ENCODE measurements at regions not wholly inside any gene's neighbourhood (a gene's known extent, or its start where the extent isn't known, plus 50 kb on each side); places are given as distances from the start of the nearest gene placed in this dataset.
"Not testable (repeated sequence)": the region's sequence is repeated elsewhere in the genome, so short reads cannot be mapped to it uniquely, and the experiment has no call there.

DNA sequence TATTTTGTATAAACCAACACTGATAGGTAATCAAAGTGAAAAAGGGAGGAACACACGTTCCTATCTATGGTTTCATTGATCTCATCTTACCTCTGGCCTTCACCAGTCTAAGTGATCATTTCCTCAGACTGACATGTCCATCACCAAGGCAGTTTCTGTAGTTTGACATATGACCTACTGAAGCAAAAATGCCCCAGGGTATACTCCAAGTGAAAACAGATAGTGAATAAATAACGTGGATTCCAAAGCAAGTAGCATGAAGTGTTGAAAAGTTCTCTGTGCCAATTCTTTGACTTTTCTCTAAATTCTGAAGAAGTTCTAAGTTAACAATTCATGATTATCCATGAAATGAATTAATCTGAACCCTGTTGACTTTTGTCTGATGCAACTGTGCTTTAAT is 334.2 kb upstream of the SGCG start:
- no peaks in the 10 kb centered on the region for H3K9me3 ChIP-seq
- TF ChIP-seq POLR2A (IDR thresholded peaks at IDR 0.05), result no peak
- TF ChIP-seq, protein P1, sequence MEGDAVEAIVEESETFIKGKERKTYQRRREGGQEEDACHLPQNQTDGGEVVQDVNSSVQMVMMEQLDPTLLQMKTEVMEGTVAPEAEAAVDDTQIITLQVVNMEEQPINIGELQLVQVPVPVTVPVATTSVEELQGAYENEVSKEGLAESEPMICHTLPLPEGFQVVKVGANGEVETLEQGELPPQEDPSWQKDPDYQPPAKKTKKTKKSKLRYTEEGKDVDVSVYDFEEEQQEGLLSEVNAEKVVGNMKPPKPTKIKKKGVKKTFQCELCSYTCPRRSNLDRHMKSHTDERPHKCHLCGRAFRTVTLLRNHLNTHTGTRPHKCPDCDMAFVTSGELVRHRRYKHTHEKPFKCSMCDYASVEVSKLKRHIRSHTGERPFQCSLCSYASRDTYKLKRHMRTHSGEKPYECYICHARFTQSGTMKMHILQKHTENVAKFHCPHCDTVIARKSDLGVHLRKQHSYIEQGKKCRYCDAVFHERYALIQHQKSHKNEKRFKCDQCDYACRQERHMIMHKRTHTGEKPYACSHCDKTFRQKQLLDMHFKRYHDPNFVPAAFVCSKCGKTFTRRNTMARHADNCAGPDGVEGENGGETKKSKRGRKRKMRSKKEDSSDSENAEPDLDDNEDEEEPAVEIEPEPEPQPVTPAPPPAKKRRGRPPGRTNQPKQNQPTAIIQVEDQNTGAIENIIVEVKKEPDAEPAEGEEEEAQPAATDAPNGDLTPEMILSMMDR (IDR thresholded peaks at IDR 0.05), result no peak
- H3K36me3 ChIP-seq, result no peaks in the 10 kb centered on the region
- no peaks in the 10 kb centered on the region for H3K27me3 ChIP-seq
- DNase-seq, result no peak
- H3K4me1 ChIP-seq, result no peaks in the 10 kb centered on the region
- H3K4me3 ChIP-seq, result no peak overlapping the region
- H3K27ac ChIP-seq, result no peak overlapping the region

- TF ChIP-seq POLR2A (IDR thresholded peaks at IDR 0.05), result no peak
- TF ChIP-seq, protein P1 (IDR thresholded peaks at IDR 0.05), result no peak
- no peaks in the 10 kb centered on the region for H3K9me3 ChIP-seq
- H3K36me3 ChIP-seq, result no peaks in the 10 kb centered on the region
- no peaks in the 10 kb centered on the region for H3K27me3 ChIP-seq
- no peaks in the 10 kb centered on the region for H3K4me1 ChIP-seq
- no peak overlapping the region for H3K4me3 ChIP-seq
- H3K27ac ChIP-seq, result no peak overlapping the region
- no peak for DNase-seq
These were observed 332.2 kb upstream of the SGCG start for GRCh38 chr13:22848539-22849052.

DNA sequence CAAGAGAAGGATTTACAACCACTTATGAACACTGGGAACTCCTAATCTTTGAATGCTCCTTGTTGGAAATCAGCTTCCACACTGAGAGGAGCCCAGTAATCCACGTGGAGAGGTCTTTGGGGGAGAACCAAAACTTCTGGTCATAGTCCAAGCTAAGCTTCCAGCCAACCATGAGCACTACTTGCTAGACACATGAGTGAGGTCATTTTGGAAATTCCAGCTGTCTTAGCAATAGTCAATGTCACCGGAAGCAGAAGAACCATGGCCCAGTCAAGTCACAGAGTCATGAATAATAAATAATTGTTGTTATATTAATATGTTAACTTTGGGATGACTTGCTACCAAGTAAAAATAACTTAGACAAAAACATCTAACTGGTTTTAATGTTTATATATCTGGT is 324.9 kb upstream of the SGCG start:
- H3K36me3 ChIP-seq, result no peaks in the 10 kb centered on the region
- no peaks in the 10 kb centered on the region for H3K4me1 ChIP-seq
- no peaks in the 10 kb centered on the region for H3K9me3 ChIP-seq
- no peaks in the 10 kb centered on the region for H3K27me3 ChIP-seq
- H3K27ac ChIP-seq, result no peak overlapping the region
- no peak for DNase-seq
- no peak for TF ChIP-seq POLR2A (IDR thresholded peaks at IDR 0.05)
- TF ChIP-seq, protein P1 (IDR thresholded peaks at IDR 0.05), result no peak
- no peak overlapping the region for H3K4me3 ChIP-seq

- DNase-seq, H3K4me3 ChIP-seq, H3K9me3 ChIP-seq, H3K4me1 ChIP-seq, H3K27ac ChIP-seq, H3K36me3 ChIP-seq, H3K27me3 ChIP-seq: not testable (repeated sequence)
These were observed 321.8 kb upstream of the SGCG start for GRCh38 chr13:22858980-22859379.

DNA sequence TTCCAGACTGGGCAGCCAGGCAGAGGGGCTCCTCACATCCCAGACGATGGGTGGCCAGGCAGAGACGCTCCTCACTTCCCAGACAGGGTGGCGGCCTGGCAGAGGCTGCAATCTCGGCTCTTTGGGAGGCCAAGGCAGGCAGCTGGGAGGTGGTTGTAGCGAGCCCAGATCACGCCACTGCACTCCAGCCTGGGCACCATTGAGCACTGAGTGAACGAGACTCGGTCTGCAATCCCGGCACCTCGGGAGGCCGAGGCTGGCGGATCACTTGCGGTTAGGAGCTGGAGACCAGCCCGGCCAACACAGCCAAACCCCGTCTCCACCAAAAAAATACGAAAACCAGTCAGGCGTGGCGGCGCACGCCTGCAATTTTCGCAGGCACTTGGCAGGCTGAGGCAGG is 321.4 kb upstream of the SGCG start:
- H3K4me3 ChIP-seq, H3K27ac ChIP-seq, H3K9me3 ChIP-seq, H3K36me3 ChIP-seq, DNase-seq, H3K27me3 ChIP-seq, H3K4me1 ChIP-seq: not testable (repeated sequence)

- no peaks in the 10 kb centered on the region for H3K9me3 ChIP-seq
- H3K4me1 ChIP-seq, result no peaks in the 10 kb centered on the region
- no peaks in the 10 kb centered on the region for H3K36me3 ChIP-seq
- no peak overlapping the region for H3K4me3 ChIP-seq
- TF ChIP-seq, protein P1 (IDR thresholded peaks at IDR 0.05), result no peak
- TF ChIP-seq POLR2A (IDR thresholded peaks at IDR 0.05), result no peak
- H3K27ac ChIP-seq, result no peak overlapping the region
- H3K27me3 ChIP-seq, result no peaks in the 10 kb centered on the region
- DNase-seq, result no peak
These were observed 318.8 kb upstream of the SGCG start for GRCh38 chr13:22861958-22862466.

GRCh38 chr13:22862478-22862877 is 318.3 kb upstream of the SGCG start:
- Histone ChIP-seq H3K27ac (no peak overlapping the region), H3K4me1 (no peaks in the 10 kb centered on the region), H3K4me3 (no peak overlapping the region), H3K27me3 (no peaks in the 10 kb centered on the region), H3K9me3 (no peaks in the 10 kb centered on the region), H3K36me3 (no peaks in the 10 kb centered on the region)
- DNase-seq, result no peak
- TF ChIP-seq, protein P1 (IDR thresholded peaks at IDR 0.05), result no peak
- TF ChIP-seq POLR2A (IDR thresholded peaks at IDR 0.05), result no peak
